HG03025 (cell line): ENCODE measurements at regions not wholly inside any gene's neighbourhood (a gene's known extent, or its start where the extent isn't known, plus 50 kb on each side); places are given as distances from the start of the nearest gene placed in this dataset.
"Not testable (repeated sequence)": the region's sequence is repeated elsewhere in the genome, so short reads cannot be mapped to it uniquely, and the experiment has no call there.

ENCODE experiments used
- ATAC-seq: cut with Tn5 transposase; IDR thresholded peaks from one replicate; pipeline ENCODE4 v1.9.1; 2021; ENCODE audit warnings: mild to moderate bottlenecking, moderate library complexity; ENCODE audit not compliant: unreplicated experiment, low FRiP score

DNA sequence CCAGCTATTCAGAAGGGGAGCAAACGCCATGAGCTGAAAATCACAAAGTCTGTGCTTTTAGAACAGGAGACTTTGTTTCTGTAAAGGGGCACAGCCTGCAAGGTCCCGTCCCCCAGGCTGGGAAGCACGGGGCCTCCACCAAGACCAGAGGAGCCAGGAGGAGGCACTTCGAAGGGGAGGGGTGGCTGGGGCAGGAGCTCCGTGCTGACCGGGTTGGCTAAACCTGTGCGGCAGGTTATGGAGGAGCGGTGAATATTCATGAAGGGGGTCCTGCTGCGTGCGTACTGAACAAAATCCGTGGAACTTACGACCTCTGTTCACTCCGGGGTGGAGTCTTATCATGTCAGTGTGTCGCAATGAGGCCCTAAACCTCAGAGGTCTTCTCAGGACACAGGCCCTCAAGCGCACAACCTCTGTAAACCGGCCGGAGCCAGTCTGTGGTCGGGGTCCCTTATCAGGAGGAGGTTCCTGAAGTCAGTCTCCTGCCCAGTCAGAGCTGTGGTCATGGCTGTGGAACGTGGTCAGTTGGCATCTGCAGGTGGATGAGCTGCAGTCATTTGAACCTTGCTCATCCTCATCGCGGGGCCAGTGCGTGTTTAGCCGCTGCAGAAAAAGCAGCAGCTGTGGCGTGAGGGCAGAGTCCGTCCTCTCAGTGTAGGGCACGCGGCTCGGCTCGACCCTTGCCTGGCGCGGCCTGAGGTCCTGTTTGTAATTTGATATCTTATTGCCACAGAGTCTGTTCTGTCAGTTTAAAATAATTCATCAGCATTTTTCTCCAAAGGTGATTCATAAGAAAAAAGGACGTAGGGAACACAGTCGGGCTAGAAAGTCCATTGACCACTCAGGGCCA, 5507.7 kb upstream of the TPTE start:
- not testable (repeated sequence) for ATAC-seq

DNA sequence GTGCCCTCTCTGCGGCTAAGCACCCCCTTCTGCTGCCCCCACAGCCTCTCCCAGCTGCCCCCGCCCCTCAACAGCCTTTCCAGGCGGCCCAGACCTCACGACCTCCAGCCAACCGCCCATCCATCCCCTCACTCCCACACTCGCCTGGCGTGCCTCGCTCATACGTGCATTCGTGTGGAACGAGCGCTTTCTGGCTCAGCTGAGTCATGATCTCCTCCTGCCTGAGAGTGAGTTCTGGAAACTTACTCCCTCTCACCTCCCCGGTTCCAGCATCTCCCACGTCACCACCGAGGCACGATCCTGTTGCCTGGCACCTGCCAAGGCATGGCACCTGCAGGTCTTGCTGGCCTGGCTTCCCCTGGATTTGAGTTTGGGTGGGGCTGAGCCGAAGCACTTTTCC, 5506.2 kb upstream of the TPTE start:
- ATAC-seq = not testable (repeated sequence)

DNA sequence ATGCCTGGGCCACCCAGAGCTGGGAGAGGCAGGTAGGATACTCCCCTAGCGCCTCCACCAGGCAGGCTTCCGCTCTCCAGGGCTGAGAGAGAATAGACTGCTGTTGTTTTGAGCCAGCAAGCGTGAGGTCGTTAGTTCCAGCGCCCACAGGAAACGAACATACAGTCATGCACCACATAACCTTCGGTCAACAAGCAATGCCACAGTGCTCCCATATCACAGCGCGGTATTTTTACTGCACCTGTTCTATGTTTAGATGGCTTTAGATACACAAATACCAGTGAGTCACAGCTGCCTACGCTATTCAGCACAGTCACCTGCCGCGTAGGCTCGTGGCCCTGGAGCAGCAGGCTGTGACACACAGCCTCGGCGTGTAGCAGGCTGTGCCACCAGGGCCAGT, 5502.3 kb upstream of the TPTE start:
- ATAC-seq = peak; percentile 42

DNA sequence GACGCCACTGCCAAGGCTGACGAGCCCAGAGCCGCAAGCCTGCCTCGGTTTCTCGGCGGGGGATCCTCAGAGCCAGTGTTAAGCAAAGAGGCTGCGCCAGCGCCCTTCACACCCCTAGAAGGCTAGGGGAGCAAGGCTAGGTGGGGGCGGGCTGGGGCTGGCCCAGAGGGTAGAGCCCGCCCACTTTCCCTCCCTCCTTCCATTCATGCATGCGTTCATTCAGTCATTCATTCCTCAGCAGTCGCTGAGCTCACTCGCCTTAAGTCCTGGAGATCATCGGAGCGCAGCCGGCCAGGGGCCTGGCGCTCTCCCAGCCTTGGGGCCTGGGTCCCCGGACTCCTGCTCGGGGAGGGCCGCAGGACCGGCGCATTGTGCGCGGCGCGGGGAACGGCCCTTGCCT, 5499.6 kb upstream of the TPTE start:
- not testable (repeated sequence) for ATAC-seq

DNA sequence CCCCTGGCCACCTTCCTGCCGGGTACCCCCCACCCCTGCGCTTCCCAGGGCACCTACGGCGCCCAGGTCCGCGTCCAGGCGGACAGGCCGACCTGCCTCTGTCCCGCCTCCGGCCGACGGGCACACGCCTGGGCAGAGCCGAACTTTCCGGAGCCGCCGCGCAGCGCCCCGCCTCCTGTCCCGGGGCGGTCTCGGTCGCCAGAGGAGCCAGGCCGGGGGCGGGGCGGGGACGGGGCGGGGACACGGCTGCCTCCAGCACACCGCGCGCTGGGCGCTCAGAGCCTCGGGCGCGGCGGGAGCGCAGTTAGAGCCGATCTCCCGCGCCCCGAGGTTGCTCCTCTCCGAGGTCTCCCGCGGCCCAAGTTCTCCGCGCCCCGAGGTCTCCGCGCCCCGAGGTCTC, 5499.1 kb upstream of the TPTE start:
- not testable (repeated sequence) for ATAC-seq

DNA sequence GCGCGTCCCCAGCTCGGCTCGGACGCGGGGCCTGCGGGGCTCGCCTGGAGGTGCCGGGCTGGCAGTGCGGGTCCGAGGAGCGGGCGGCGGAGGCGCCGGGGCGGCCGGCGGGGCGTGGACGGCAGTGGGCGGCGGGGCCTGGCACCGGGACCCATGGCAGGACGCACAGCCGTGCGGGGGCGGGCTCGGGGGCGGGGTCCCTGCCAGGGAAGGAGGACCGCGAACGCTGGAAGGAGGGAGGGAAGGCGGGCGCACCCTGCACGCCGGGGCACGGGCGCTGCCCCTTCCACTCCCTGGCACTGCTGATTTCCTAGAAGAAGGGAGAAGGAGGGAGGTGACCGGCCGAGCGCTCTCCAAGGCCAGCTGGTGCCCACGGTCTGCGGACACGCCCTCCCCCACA, 5498.6 kb upstream of the TPTE start:
- ATAC-seq = not testable (repeated sequence)

DNA sequence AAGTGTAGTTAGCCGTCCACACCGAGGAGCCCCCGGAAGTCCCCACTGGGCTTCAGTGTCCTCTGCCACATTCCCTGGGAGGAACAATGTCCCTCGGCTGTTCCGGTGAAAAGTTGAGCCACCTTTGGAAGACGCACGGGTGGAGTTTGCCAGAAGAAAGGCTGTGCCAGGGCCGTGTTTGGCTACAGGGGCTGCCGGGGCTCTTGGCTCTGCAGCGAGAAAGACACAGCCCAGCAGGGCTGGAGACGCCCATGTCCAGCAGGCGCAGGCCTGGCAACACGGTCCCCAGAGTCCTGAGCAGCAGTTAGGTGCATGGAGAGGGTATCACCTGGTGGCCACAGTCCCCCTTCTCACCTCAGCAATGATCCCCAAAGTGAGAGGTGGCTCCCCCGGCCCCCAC, 5486.2 kb upstream of the TPTE start:
- not testable (repeated sequence) for ATAC-seq

DNA sequence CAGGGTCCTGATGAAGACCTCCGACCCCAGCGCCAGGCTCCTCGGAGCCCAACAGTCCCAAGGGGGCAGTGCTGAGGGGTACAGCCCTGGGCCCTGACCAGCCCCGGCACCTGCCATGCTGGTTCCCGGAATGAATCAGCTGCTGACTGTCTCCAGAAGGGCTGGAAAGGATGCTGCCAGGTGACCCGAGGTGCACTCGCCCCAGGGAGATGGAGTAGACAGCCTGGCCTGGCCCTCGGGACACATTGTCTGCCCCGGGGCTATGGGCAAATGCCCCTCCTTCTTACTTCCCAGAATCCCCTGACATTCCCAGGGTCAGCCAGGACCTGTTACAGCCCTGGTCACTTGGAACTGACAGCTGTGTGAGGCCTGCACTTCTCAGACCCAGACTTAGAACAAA, 5485.8 kb upstream of the TPTE start:
- ATAC-seq = not testable (repeated sequence)

DNA sequence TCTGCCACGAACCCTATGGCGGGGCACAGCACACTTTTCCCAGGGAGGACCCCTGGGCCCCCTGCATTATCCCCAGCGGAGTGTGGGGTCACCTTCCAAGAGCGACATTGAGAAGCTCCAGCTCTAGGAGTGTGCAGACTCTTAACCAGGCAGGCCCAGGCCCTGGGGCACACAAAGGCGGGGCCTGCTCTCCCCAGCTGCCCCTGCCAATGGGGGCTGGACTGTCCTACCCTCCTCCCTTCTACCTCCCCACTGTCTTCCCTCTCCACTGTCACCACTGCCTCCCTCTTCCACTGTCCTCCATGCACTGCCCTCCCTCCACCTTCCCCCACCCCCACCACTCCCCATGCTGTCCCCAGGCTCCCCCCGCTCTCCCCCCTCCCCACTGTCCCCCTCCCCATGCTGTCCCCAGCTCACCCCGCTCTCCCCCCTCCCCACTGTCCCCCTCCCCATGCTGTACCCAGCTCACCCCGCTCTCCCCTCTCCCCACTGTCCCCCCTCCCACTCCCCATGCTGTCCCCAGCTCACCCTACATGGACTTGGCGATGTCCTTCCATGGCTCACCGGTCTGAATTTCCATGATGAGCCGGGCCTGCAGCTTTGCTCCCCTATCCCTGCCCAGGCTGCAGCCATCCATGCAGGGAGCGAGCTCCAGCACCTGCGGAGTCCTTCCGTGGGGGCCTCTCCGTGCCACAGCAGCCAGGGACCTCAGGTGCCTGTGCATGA, 5483.6 kb upstream of the TPTE start:
- not testable (repeated sequence) for ATAC-seq

DNA sequence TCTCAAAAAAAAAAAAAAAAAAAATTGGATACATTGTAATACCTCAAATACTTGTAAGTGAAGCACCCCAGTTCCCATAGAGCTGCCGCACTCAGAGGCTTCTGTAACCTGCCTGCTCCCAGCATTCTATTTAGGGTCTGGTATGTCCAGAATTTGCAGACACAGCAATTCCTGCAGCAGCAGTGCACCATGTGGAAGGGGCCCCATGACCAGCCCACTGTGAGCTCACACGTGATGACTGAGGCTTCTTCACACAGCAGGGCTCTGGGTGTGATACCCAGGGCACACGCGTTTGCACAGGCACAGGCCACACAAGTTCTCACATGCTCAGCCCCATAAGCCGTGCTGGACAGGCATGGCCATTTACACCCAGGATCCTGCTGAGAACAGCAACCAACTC, 5481.5 kb upstream of the TPTE start:
- ATAC-seq = not testable (repeated sequence)

DNA sequence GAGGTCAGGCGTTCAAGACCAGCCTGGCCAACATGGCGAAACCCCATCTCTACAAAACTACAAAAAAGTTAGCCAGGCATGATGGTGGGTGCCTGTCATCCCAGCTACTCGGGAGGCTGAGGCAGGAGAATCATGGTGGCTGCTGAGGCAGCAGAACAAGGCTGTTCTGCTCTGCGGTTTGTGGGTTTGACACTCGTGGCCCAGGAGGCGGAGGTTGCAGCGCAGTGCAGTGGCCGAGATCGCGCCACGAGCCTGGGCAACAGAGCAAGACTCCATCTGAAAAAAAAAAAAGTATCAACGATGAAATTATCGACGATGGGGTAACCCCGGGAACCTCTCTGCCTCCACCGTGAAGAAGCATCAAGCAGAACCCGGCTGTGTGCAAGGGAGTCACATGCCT, 5478.8 kb upstream of the TPTE start:
- not testable (repeated sequence) for ATAC-seq

DNA sequence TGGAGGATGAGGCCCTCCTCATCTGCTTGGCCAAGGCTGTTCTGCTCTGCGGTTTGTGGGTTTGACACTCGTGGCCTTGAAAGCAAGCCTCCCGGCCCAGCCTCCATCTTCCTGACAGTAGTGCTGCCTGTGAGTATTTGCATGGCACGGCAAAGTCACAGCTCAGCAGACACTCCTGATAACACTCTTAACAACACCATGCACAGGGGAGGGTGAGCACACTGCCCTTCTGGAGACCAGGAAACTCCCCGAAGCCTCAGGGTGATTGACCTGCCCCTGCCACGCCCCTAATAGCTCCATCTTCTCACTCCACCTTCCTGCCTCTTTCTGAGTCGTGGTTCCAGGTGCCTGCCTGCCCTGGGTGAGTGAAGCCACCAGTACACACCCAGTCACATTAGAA, 5476.6 kb upstream of the TPTE start:
- not testable (repeated sequence) for ATAC-seq

DNA sequence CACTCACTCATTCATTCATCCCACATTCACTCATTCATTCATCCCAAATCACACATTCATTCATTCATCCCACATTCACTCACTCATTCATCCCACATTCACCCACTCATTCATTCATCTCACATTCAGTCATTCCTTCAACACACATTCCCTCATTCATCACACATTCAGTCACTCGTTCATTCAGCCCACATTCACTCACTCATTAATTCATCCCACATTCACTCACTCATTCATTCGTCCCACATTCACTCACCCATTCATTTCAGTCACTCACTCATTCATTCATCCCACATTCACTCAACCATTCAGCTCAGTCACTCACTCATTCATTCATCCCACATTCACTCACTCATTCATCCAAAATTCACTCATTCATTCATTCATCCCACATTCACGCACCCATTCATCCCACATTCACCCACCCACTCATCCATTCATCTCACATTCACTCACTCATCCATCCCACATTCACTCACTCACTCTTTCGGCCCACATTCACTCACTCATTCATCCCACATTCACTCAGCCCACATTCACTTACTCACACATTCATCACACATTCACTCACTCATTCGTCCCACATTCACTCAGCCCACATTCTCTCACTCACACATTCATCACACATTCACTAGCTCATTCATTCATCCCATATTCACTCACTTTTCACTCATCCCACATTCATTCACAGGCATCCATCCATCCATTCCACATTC, 5469.9 kb upstream of the TPTE start:
- ATAC-seq = not testable (repeated sequence)

DNA sequence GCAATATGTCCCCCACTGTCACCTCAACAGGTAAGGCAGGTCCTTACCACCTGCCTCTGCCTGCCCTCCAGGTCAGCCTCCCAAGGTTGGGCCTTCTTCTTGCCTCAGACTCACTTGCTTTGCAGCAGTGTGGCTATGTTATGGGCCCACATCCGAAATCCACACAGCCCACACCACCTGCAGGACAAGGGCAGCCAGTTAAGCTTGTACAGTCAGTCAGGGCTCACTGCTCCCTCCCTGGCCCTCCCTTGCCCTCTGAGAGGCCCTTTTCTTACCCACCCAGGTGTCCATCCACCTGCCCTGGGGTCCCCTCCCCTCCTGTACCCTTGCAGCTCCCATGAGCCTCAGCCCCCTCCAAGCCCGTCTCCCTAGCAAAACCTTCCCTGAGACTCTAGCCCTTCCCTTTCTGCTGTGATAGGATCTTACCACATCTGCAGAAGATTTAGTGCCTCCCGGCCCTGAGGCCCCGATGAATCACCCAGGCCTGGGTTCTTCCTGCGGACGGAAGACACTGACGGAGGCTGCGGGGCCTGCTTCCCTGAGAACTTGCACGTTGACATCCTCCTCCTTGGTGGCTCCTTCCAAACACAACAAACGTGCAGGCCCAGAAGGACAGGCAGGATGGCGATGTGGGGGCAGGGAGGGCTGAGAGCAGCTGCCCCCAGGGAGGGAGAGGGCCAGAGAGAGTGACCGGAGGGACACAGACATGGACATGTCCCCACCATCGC, 5466.2 kb upstream of the TPTE start:
- not testable (repeated sequence) for ATAC-seq

DNA sequence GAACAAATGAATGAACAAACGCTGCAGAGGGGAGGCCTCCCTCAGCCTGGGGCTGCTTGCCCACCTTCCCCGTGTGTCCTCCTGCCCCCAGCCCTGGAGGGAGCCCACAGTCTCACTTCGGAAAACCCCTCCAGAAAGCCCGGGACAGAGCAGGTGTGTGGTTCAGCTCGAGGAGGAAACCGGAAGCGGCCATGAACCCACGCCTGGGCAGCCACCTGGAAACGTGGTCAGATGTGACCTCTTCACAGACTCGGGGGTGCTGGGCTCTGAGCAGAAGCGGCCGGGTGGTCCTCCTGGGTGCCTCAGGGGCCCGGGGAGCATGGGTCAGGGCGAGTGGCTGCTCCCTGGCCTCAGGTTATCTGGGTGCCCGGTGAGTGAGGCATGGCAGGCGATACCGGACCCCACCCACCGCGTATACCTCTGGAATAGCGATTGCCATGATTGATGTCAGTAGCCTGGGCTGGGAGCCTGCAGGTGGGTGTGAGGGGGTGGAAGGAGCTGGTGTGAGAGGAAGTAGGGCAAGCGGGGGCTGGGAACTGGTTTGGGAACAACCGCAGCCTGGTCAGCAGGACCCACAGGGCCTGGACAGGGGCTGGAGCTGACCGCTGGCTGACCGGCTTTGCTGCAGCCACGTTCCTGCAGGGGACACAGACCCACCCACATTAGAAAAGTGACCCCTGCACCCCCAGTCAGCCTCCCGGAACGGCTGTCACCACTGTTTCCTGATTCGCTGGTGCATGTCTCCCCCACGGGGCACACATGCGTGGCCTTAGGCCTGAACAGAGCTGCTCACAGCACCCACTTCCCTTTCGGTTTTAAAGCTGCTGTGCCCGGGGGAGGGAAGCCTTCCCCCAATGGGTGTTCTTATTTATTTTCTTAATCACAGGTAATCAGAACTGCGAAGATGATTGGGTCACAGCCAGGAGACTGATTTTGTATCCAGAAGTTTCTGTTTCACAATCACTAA, 5465.1 kb upstream of the TPTE start:
- ATAC-seq = not testable (repeated sequence)

DNA sequence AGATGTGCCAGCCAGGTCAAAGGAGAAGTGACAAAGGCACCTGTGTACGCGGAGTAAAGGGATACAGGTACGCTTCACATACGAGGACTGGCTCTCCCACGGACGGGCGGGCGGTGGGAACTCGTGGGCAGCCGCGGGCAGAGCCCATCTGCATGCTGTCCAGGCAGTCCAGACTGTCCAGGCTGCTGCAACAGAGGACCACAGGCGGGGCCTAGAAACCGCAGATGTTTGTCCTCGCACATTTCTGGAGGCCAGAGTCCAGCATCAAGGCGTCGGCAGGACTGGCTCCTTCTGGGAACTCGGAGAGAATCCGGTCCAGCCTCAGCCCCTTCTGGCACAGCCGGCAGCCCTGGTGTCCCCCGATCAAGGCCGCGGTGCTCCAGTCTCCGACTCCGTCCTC, 5464.3 kb upstream of the TPTE start:
- ATAC-seq = not testable (repeated sequence)

DNA sequence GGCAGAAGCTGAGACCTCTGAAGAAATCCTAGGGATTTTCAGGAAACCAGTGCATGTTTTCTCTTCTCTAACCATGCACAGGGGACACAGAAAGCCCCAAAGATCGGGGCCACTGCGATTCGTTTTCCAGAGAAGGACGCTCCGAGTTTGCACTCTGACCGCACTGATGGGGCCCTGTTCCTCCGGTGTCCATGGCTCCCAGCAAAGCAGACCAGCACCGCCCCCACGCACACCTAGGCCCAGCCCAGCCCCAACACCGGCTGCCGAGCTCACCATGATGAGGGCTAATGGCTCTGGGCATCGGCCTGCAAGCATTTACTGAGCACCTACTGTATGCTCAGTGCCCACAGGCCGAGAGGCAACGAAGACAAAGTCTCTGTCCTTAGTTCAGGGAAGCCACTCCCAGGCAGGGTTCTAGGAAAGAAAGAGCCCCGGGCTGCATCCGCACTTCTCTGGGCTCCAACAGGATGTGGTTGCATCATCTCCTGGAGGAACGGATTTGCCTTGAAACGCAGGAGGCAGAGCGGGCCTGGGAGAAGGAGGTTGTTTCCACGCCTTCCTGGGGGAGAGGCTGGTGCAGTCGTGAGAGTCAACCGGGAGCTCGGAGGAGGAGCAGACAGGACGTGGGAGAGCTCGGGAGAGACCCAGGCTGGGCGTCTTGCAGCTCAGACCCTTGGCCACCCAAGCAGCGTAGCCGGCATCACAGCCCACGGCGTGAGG, 5460.9 kb upstream of the TPTE start:
- ATAC-seq = not testable (repeated sequence)

DNA sequence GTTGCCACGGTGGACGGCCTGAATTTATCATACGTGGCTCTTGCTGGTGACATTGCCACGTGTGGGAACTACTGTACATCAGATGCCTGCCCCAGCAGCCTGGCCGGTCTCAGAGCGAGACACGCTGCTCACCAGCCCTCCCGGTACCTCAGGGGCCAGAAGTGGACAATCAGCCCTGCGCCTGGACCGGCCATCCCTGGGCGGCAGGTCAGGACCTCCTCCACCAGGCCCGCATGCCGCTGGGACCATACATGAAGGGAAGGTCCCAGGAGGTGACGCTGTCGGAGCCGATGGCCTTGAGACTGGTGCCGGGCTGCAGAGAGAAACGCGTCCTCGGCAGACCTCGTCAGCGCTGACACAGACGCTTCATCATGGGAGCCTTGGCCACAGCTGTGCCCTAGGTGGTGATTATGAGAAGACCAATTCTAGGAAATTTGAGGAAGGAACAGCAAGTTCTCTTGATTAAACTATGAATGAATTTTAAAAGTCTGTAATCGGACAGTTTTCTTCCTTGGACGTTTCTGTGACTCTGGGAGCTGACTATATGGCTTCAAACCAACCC, 5456.7 kb upstream of the TPTE start:
- ATAC-seq = not testable (repeated sequence)
